ENCODE measurements at regions not wholly inside any gene's neighbourhood (a gene's known extent, or its start where the extent isn't known, plus 50 kb on each side); places are given as distances from the start of the nearest gene placed in this dataset.

DNA sequence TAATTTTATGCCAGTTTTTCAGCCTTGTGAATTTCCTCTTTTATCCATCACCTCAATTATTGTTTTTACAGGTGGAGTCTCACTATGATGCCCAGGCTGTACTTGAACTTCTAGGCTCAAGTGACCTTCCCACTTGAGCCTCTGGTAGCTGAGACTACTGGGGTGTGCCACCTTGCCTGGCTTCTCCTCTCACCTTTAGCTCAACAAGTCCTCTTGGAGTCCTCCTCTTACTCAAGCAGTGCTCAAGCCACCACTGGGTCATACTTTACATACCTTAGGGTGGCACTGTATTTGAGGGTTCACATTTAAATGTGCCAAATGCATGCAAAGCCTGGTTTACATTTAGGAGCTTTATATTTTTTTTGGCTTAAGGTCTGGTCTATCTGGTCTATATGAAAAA is 350.1 kb upstream of the MCTP2 start:
- TF ChIP-seq, protein P1, sequence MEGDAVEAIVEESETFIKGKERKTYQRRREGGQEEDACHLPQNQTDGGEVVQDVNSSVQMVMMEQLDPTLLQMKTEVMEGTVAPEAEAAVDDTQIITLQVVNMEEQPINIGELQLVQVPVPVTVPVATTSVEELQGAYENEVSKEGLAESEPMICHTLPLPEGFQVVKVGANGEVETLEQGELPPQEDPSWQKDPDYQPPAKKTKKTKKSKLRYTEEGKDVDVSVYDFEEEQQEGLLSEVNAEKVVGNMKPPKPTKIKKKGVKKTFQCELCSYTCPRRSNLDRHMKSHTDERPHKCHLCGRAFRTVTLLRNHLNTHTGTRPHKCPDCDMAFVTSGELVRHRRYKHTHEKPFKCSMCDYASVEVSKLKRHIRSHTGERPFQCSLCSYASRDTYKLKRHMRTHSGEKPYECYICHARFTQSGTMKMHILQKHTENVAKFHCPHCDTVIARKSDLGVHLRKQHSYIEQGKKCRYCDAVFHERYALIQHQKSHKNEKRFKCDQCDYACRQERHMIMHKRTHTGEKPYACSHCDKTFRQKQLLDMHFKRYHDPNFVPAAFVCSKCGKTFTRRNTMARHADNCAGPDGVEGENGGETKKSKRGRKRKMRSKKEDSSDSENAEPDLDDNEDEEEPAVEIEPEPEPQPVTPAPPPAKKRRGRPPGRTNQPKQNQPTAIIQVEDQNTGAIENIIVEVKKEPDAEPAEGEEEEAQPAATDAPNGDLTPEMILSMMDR (IDR thresholded peaks at IDR 0.05): no peak
- TF ChIP-seq EP300 (IDR thresholded peaks at IDR 0.05; ENCODE audit: low read depth) (no peak), POLR2A (IDR thresholded peaks at IDR 0.05) (no peak), POLR2AphosphoS5 (IDR thresholded peaks at IDR 0.05) (no peak)
